NCI-H187 (cell line): ENCODE measurements at regions not wholly inside any gene's neighbourhood (a gene's known extent, or its start where the extent isn't known, plus 50 kb on each side); places are given as distances from the start of the nearest gene placed in this dataset.

Source experiments
- DNase-seq, 2 experiments: peaks; one replicate each; lab custom pipeline; 2025; lab: John Stamatoyannopoulos, UW

- no peak for DNase-seq
Observed at GRCh38 chr2:180208841-180209240, 201.7 kb upstream of the CWC22 start.

DNA sequence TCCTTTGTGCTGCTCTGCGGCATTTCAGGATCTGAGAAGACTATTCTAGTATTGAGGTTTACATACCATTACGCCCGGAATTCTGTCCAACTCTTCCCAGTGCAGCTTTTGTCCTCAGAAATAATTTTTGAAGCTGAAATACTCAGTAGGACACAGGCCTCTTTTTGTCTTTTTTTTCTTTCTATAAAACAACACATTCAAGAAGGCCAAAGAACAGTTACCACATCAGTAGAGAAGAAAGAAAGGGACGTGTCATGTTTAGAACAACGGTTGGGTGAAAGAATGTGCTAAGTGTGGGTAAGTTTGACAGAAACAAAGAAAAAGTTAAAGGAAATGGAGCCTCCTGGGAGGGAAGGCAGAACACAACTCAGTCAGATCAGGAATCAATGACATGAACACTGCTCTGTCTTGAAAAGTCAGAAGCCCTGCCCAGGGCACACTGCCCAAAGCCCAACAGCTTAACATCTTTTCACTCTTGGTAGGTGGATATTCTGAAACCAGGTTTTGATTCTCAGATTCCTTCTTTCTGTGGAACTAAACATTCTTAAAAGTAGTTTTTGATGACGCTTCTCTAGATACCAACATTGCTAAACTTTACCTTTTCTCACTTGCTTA lies 198.6 kb upstream of the CWC22 start:
- DNase-seq = no peak

- no peak for DNase-seq
Observed at GRCh38 chr2:180203972-180204371, 196.9 kb upstream of the CWC22 start.

DNA sequence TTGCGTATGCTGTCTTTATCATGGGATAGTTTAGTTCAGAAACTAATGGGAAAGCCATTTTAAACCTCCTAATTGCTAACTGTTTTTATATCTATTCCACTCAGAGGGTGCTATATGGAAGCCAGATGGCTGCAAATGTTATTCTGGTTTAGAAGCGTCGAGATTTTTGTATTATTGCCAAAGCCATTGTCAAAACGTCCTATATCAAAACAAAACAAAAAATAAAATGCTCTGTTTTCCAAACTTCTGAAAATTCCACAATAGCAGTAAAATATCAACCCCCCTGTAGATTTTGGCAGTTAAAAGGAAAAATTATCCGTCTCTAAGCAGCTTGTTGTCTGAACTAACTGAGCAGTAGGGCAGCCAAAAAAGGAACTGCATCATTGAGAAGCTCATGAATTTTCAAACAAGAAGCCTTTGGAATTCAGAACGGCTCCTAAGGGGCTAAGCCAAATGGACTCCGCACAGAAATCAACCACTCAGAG lies 195.4 kb upstream of the CWC22 start:
- DNase-seq = no peak

GRCh38 chr2:180196419-180196977 lies 189.4 kb upstream of the CWC22 start:
- DNase-seq = no peak

DNA sequence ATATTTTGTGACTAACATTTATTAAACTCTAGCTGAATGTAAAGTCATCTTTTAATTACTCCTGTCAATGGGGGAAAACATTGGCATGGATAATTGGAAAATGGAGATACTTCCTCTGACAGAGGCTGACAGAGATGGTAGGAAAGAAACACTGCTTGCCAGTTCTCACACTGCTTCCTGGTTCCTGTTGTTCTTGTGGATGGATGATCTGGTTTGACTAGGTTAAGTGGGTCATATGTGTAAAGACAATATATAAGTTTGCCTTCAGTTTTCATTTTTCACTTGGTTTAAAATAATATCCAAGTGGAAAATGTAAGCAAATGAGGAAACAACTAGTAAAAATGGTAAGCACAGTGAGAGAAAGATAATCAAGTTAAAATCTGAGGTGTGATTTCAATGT lies 188.8 kb upstream of the CWC22 start:
- DNase-seq = no peak

DNA sequence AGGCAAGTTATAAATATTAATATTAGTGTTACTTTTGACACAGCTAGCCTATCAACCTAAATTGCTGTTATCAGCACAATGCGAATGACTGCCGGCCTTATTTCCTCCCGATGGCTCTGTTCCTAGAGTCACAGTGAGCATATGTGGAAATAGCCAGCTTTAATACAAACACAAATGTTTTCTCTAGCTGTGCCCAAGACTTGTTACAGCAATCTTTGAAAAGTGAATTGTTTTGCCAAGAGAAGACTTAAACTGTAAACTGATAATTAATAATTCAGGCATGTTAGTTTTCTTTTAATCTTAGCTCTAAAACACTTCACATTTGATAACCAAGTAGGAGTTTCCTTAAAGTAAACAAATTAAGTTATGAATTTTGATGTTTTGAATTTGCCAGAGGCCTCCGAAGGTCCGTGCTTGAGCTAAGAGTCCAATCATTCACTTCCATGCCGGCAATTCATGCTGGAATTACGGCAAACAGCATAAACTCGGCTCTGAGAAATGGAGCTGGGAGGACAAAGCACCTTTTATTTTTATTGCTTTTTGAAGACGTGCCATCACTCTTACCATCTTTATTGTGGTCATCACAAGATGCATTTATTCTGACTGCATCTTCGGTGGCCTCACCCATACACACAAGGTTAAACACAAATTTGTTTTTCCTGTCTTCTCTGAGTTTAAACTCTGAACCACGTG lies 184.5 kb upstream of the CWC22 start:
- DNase-seq = no peak

GRCh38 chr2:180190851-180191250 lies 183.8 kb upstream of the CWC22 start:
- DNase-seq = no peak

GRCh38 chr2:180187611-180188010 lies 180.5 kb upstream of the CWC22 start:
- no peak for DNase-seq

DNA sequence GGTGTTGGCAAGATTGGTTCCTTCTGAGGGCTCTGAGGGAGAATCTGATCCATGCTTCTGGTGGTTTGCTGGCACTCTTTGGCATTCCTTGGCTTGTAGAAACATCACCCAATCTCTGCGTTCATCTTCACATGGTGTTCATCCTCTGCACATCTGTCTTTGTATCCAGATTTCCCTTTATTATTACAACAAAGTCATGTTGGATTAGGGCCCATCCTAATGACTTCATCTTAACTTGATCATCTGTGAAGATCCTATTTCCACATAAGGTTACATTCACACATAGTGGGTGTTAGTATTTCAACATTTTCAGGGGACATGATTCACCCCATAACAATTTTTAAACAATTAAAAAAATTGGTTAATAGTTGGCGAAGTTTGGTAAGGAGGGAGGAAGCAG lies 177.4 kb upstream of the CWC22 start:
- DNase-seq = no peak

- no peak for DNase-seq
Observed at GRCh38 chr2:180180511-180180910, 173.4 kb upstream of the CWC22 start.

DNA sequence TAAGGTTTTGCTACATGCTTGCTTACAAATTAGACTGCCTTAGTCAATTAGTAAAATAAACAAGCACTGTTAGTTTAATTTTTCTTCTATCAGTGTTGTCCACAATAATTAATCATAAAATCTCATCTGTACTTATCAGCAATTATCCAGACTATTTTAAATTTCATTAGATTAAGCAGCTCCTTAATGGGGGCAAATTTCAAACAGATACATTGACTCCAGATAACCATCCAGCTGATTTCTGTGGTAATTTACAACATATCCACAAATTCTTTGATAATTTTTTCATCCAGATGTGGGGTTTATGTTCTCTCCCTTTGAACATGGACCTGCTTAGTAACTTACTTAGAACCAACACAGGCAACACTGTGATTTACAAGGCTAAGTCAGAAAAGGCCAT lies 170.4 kb upstream of the CWC22 start:
- no peak for DNase-seq

GRCh38 chr2:180175736-180176135 lies 168.6 kb upstream of the CWC22 start:
- no peak for DNase-seq

GRCh38 chr2:180174580-180174979 lies 167.5 kb upstream of the CWC22 start:
- DNase-seq = no peak

DNA sequence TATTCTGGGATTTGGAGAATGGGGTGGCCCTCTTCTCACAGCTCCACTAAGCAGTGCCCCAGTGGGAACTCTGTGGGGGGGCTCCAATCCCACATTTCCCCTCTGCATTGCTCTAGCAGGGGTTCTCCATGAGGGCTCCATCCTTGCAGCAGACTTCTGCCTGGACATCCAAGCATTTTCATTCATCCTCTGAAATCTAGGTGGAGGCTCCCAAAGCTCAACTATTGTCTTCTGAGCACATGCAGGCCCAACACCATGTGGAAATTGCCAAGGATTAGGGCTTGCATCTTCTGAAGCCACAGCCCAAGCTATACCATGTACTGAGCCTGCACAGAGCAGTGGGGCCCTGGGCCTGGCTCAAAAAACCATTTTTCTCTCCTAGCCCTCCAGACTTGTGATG lies 162.4 kb upstream of the CWC22 start:
- DNase-seq = no peak

- DNase-seq = no peak
Observed at GRCh38 chr2:180161415-180161814, 154.3 kb upstream of the CWC22 start.

DNA sequence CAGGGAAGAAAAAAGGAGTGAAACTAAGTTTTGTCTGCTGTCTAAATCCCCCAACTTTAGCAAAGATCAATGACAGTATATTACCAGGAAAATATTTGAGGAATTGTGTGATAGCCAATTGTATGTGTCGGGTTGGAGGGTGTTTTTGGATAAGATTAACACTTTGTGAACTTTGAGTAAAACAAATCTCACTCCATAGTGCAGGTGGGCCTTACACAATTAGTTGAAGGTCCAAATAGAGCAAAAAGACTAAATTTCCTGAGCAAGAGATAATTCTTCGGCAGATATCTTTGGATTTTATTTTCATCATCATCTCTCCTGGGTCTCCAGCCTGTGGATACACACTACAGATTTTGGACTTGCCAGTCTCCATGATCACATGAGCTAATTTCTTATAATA lies 152.8 kb upstream of the CWC22 start:
- no peak for DNase-seq

DNA sequence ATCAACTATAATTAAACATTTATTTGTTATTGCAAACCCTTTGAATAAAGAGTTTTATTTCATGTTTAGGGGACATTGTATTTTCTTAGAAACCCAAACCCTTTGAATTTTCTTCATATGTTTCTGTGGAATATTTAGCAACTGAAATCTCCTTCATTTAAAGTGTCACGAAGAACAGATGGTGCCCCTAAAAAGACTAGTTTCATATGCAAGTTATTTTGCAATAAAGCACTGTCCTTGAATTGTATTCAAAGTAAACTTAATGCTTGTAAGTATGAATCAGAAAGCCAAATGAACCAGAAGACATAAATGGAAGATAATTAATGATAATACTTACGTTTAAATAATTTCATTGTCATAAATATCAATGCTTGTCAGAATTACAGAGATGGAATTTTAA lies 151.9 kb upstream of the CWC22 start:
- no peak for DNase-seq

DNA sequence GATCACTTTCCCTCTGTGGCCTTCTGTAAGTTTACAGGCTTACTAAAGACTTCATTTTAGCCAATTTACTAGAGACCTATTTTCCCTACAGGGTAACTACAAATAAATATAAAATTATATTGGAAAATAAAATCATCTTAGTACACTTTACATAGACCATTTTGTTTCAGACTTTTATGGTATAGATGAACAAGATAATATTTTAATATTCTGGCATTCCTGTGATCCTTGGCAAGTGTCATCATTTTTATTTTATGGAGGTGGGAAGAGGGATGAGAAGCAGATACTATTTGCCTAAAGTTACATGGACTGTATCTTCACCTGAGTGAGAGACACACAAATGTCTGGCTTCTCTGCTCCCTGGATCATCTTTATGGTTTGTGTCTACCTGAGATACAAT lies 149.6 kb upstream of the CWC22 start:
- no peak for DNase-seq

DNA sequence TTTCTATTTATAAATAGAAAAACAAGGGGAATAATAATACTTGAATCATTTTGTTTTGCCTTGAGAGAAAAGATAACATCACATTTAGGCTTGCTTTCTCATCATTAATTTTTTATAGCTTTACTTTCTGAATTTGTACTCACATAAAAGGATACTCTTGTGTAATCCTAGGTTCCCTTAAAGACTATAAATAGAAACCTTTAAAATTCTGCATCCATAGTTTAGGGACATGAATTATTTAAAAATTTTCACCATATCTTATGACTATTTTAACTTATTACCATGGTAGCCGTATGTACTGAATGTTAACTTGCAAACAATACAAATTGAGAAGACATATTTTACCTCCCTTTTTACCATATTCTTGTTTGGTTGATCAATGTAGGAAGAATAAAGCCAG lies 143.5 kb upstream of the CWC22 start:
- DNase-seq = no peak

DNA sequence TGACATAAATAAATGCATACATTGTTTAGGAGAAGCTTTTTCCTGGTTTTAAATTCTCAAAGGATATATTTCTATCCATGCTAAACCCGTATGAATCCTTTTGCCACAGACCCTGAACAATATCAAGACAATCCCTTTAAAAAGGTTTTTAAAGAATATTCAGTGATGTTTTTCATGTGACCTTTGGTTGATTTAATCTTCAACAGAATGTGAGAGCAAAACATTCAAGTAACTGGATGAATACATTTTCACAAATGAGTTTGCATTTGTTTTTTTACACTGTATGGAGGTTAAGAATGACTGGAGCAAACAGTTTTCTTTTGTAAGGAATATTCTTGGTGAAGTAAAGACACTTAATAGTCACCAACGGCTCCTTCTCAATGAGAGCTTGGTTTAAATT lies 139.4 kb upstream of the CWC22 start:
- no peak for DNase-seq

DNA sequence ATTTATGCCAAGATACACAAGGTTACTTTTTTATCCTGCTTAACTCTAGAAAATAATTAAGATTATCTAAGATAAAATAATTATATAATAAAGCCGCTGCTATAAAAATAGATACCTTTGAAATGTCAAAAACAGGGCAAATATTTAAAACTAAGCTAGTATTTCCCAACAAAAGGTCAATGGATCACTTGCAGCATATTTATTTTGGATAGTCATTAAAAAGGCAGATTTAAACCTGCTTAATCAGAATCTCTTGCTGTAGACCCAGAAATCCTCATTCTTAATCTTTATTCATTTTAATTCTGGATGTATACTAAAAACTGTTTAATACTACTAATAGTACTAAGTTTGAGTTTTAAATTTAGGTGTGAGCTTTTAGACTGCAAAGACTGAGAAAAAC lies 139.0 kb upstream of the CWC22 start:
- DNase-seq = no peak

DNA sequence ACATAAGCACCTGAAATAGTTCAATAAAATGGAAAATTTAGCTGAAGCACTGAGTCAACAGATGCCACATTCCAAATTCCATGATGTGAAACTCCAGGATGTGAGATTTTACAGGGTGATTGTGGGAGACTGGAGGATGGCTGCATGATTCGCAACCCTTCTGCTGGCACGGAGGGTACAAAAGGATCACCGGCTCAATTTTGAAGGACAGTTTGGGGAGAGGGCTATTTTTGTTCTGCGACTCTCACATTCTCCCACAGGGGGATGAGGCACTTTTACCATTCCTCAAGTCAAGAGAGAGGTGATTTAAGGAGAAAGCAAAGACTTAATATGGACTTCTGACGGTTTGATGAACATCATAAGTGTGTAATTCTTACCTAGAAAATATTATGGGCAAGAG lies 138.1 kb upstream of the CWC22 start:
- no peak for DNase-seq

- DNase-seq = no peak
Observed at GRCh38 chr2:180144338-180144813, 137.3 kb upstream of the CWC22 start.
